ENCODE measurements at regions not wholly inside any gene's neighbourhood (a gene's known extent, or its start where the extent isn't known, plus 50 kb on each side); places are given as distances from the start of the nearest gene placed in this dataset.
"Not testable (repeated sequence)": the region's sequence is repeated elsewhere in the genome, so short reads cannot be mapped to it uniquely, and the experiment has no call there.

DNA sequence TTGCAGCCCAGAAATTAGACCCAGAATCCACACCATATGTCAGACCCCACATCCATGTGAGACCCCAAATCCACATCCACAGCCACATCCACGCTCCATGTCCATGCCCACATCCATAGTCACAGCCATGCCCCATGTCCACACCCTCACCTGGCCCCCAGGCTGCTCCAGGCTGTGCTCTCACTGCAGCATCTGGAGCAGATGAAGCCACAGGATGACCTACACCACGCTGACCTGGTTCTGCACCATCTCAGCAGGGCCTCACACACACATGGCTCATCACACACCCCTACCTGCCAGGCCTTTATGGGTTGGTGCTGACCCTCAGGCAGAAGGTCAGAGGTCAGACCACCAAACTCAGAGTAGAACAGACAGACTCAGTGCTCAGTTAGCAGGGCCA, 660.0 kb upstream of the DEFB115 start:
- not testable (repeated sequence) for H4K8ac ChIP-seq (ENCODE audit: low read depth, low read length); H3K9ac ChIP-seq (ENCODE audit: low read length); H2BK5ac ChIP-seq (ENCODE audit: low read length); H3K27ac ChIP-seq (ENCODE audit: low read depth, low read length); H3K4me2 ChIP-seq (ENCODE audit: low read length); H2BK120ac ChIP-seq (ENCODE audit: low read depth, low read length); H3K79me2 ChIP-seq (ENCODE audit: control insufficient read depth, insufficient read depth, low read length); H3K79me1 ChIP-seq (ENCODE audit: low read length); H4K5ac ChIP-seq (ENCODE audit: low read length); H3K18ac ChIP-seq (ENCODE audit: low read length); H2BK15ac ChIP-seq (replicated peaks; ENCODE audit: low read depth); H3K27me3 ChIP-seq (ENCODE audit: insufficient read depth, low read length, poor library complexity); H3K23ac ChIP-seq (ENCODE audit: low read length); H3K56ac ChIP-seq (ENCODE audit: low read length); H3K4me1 ChIP-seq (ENCODE audit: control insufficient read depth, low read depth, low read length); H2AK5ac ChIP-seq (ENCODE audit: low read length); H3K36me3 ChIP-seq (ENCODE audit: control insufficient read depth, insufficient read depth, low read length); DNase-seq; H3K4me3 ChIP-seq (ENCODE audit: low read length); H3K4ac ChIP-seq (ENCODE audit: low read depth, low read length)
- no CpG with 5 or more reads among the region's 2 CpGs for WGBS (ENCODE audit: extremely low coverage, insufficient coverage, low lambda C conversion rate)

DNA sequence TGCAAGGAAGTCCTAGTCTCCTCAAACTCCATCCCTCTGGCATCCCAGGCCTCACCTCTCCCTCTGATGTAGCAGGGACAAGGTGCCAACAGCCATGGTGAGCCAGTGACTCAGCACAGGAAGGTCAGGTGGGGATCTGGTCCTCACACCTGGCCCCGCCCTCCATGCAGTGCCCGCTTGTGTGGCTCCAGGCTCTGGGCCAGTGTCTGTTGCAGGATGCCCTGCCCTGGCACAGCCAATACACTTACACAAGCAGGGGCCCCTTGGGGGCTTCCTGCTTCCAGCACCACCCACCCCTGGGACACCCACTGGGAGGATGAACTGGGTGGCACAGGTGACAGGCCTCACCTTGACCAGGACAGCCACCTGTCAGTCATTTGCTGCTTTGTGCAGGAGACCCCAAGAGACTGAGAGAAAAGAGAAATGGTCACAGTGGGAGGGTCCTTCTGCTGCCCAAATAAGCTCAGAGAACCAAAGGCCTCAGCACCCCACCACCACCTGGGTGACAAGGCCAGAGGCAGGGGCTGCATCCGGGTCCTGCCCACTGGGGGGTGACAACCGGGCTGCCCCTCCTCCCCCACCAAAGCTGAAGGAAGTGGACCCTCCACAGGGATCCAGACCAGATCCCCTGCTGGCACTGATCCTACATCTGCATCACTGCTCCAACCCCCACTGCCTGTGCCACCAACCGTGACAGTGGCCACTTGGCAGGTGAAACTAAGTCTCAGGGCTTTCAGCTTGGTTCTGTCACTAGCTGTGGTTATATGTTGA, 658.8 kb upstream of the DEFB115 start:
- H2BK120ac ChIP-seq (ENCODE audit: low read depth, low read length) = no peak overlapping the region
- no peaks in the 10 kb centered on the region for H3K79me2 ChIP-seq (ENCODE audit: control insufficient read depth, insufficient read depth, low read length)
- H3K23ac ChIP-seq (ENCODE audit: low read length) = no peak overlapping the region
- H3K9ac ChIP-seq (ENCODE audit: low read length) = no peak overlapping the region
- no CpG with 5 or more reads among the region's 5 CpGs for WGBS (ENCODE audit: extremely low coverage, insufficient coverage, low lambda C conversion rate)
- H2BK15ac ChIP-seq (replicated peaks; ENCODE audit: low read depth) = no peak overlapping the region
- no peak for DNase-seq
- H3K4me3 ChIP-seq (ENCODE audit: low read length) = no peak overlapping the region
- H3K4me1 ChIP-seq (ENCODE audit: control insufficient read depth, low read depth, low read length) = no peaks in the 10 kb centered on the region
- no peaks in the 10 kb centered on the region for H3K79me1 ChIP-seq (ENCODE audit: low read length)
- H3K18ac ChIP-seq (ENCODE audit: low read length) = no peak overlapping the region
- no peak overlapping the region for H3K27ac ChIP-seq (ENCODE audit: low read depth, low read length)
- H3K36me3 ChIP-seq (ENCODE audit: control insufficient read depth, insufficient read depth, low read length) = no peaks in the 10 kb centered on the region
- no peak overlapping the region for H4K8ac ChIP-seq (ENCODE audit: low read depth, low read length)
- no peak overlapping the region for H2AK5ac ChIP-seq (ENCODE audit: low read length)
- no peak overlapping the region for H4K5ac ChIP-seq (ENCODE audit: low read length)
- no peak overlapping the region for H2BK5ac ChIP-seq (ENCODE audit: low read length)
- H3K56ac ChIP-seq (ENCODE audit: low read length) = no peak overlapping the region
- H3K27me3 ChIP-seq (ENCODE audit: insufficient read depth, low read length, poor library complexity) = no peaks in the 10 kb centered on the region
- no peak overlapping the region for H3K4ac ChIP-seq (ENCODE audit: low read depth, low read length)
- H3K4me2 ChIP-seq (ENCODE audit: low read length) = no peak overlapping the region

DNA sequence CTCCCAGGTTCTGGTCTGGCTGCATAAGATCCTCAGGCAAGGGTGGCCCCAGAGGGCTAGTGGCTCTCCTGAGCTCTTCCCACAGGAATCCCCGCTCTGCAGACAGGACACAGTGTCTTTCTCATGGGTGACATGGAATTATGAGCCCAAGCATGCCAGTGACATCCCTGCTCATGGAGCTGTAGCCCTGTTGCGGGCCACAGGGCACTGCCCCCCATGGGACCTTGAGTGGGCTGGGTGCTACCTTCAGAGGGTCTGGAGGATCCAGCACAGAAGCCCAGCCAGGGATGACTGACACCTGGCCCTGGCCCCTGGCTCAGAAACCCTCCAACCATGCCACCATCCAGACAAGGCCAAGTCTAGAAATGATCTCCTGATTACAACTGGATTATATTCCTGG, 657.5 kb upstream of the DEFB115 start:
- no peak overlapping the region for H3K27ac ChIP-seq (ENCODE audit: low read depth, low read length)
- no CpG with 5 or more reads among the region's 2 CpGs for WGBS (ENCODE audit: extremely low coverage, insufficient coverage, low lambda C conversion rate)
- H3K79me2 ChIP-seq (ENCODE audit: control insufficient read depth, insufficient read depth, low read length) = no peaks in the 10 kb centered on the region
- no peak overlapping the region for H2BK15ac ChIP-seq (replicated peaks; ENCODE audit: low read depth)
- no peaks in the 10 kb centered on the region for H3K79me1 ChIP-seq (ENCODE audit: low read length)
- H2AK5ac ChIP-seq (ENCODE audit: low read length) = no peak overlapping the region
- no peak overlapping the region for H2BK5ac ChIP-seq (ENCODE audit: low read length)
- no peak for DNase-seq
- H3K4me3 ChIP-seq (ENCODE audit: low read length) = no peak overlapping the region
- H3K56ac ChIP-seq (ENCODE audit: low read length) = no peak overlapping the region
- no peaks in the 10 kb centered on the region for H3K36me3 ChIP-seq (ENCODE audit: control insufficient read depth, insufficient read depth, low read length)
- no peak overlapping the region for H3K18ac ChIP-seq (ENCODE audit: low read length)
- H2BK120ac ChIP-seq (ENCODE audit: low read depth, low read length) = no peak overlapping the region
- H3K4ac ChIP-seq (ENCODE audit: low read depth, low read length) = no peak overlapping the region
- H3K4me2 ChIP-seq (ENCODE audit: low read length) = no peak overlapping the region
- no peak overlapping the region for H4K5ac ChIP-seq (ENCODE audit: low read length)
- no peaks in the 10 kb centered on the region for H3K4me1 ChIP-seq (ENCODE audit: control insufficient read depth, low read depth, low read length)
- no peak overlapping the region for H4K8ac ChIP-seq (ENCODE audit: low read depth, low read length)
- no peaks in the 10 kb centered on the region for H3K27me3 ChIP-seq (ENCODE audit: insufficient read depth, low read length, poor library complexity)
- no peak overlapping the region for H3K9ac ChIP-seq (ENCODE audit: low read length)
- no peak overlapping the region for H3K23ac ChIP-seq (ENCODE audit: low read length)

DNA sequence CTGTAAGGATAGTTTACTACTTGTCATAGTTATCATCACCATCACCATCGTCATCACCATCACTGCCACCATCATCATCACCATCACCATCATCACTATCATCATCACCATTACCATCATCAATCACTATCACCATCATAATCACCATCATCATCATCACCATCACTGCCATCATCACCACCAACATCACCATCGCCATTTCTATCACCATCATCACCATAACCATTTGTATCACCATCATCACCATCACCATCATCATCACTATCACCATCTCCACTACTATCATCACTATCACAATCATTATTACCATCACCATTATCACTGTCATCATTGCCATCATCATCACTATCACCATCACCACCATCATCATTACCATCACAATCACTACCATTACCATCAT, 655.5 kb upstream of the DEFB115 start:
- H3K79me2 ChIP-seq (ENCODE audit: control insufficient read depth, insufficient read depth, low read length) = no peaks in the 10 kb centered on the region
- no peak overlapping the region for H2BK120ac ChIP-seq (ENCODE audit: low read depth, low read length)
- H3K27me3 ChIP-seq (ENCODE audit: insufficient read depth, low read length, poor library complexity) = no peaks in the 10 kb centered on the region
- WGBS (ENCODE audit: extremely low coverage, insufficient coverage, low lambda C conversion rate) = 100% methylated on average over 1 of the region's 2 CpGs
- no peak overlapping the region for H3K4me2 ChIP-seq (ENCODE audit: low read length)
- no peak for DNase-seq
- H2AK5ac ChIP-seq (ENCODE audit: low read length) = no peak overlapping the region
- H3K4ac ChIP-seq (ENCODE audit: low read depth, low read length) = no peak overlapping the region
- no peak overlapping the region for H3K23ac ChIP-seq (ENCODE audit: low read length)
- no peaks in the 10 kb centered on the region for H3K4me1 ChIP-seq (ENCODE audit: control insufficient read depth, low read depth, low read length)
- H4K8ac ChIP-seq (ENCODE audit: low read depth, low read length) = no peak overlapping the region
- H3K4me3 ChIP-seq (ENCODE audit: low read length) = no peak overlapping the region
- H3K18ac ChIP-seq (ENCODE audit: low read length) = no peak overlapping the region
- H3K56ac ChIP-seq (ENCODE audit: low read length) = no peak overlapping the region
- H3K79me1 ChIP-seq (ENCODE audit: low read length) = no peaks in the 10 kb centered on the region
- no peak overlapping the region for H3K9ac ChIP-seq (ENCODE audit: low read length)
- H2BK5ac ChIP-seq (ENCODE audit: low read length) = no peak overlapping the region
- no peak overlapping the region for H4K5ac ChIP-seq (ENCODE audit: low read length)
- no peak overlapping the region for H2BK15ac ChIP-seq (replicated peaks; ENCODE audit: low read depth)
- H3K27ac ChIP-seq (ENCODE audit: low read depth, low read length) = no peak overlapping the region
- no peaks in the 10 kb centered on the region for H3K36me3 ChIP-seq (ENCODE audit: control insufficient read depth, insufficient read depth, low read length)

DNA sequence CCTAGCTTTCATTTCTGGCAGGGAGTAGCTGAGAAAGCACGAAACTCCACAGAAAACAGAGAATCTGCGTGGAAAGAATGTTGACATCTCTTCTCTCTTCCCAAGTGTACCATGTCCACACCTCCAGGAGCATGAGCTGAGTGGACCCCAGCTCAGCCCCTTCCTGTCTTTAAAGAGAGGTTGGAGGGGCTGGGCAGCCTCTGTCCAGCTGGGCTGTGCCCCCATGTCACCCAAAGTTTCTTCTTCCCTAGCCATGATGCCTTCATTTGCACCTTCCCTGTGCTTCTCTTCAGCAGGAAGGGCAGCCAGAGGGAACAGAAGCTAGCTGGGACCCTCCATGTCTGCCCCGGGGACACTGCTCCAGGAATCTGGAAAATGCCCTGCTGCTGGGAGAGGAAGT, 655.0 kb upstream of the DEFB115 start:
- no peak overlapping the region for H3K27ac ChIP-seq (ENCODE audit: low read depth, low read length)
- no peaks in the 10 kb centered on the region for H3K36me3 ChIP-seq (ENCODE audit: control insufficient read depth, insufficient read depth, low read length)
- H4K5ac ChIP-seq (ENCODE audit: low read length) = no peak overlapping the region
- DNase-seq = no peak
- no peak overlapping the region for H3K4me3 ChIP-seq (ENCODE audit: low read length)
- no peak overlapping the region for H2BK120ac ChIP-seq (ENCODE audit: low read depth, low read length)
- H3K79me1 ChIP-seq (ENCODE audit: low read length) = no peaks in the 10 kb centered on the region
- H2BK5ac ChIP-seq (ENCODE audit: low read length) = no peak overlapping the region
- H3K79me2 ChIP-seq (ENCODE audit: control insufficient read depth, insufficient read depth, low read length) = no peaks in the 10 kb centered on the region
- H3K4ac ChIP-seq (ENCODE audit: low read depth, low read length) = no peak overlapping the region
- no peak overlapping the region for H3K18ac ChIP-seq (ENCODE audit: low read length)
- H3K27me3 ChIP-seq (ENCODE audit: insufficient read depth, low read length, poor library complexity) = no peaks in the 10 kb centered on the region
- no peak overlapping the region for H2BK15ac ChIP-seq (replicated peaks; ENCODE audit: low read depth)
- H3K9ac ChIP-seq (ENCODE audit: low read length) = no peak overlapping the region
- no peak overlapping the region for H4K8ac ChIP-seq (ENCODE audit: low read depth, low read length)
- no peak overlapping the region for H2AK5ac ChIP-seq (ENCODE audit: low read length)
- no peak overlapping the region for H3K23ac ChIP-seq (ENCODE audit: low read length)
- H3K56ac ChIP-seq (ENCODE audit: low read length) = no peak overlapping the region
- no peaks in the 10 kb centered on the region for H3K4me1 ChIP-seq (ENCODE audit: control insufficient read depth, low read depth, low read length)
- no peak overlapping the region for H3K4me2 ChIP-seq (ENCODE audit: low read length)
- no CpG with 5 or more reads among the region's 3 CpGs for WGBS (ENCODE audit: extremely low coverage, insufficient coverage, low lambda C conversion rate)

DNA sequence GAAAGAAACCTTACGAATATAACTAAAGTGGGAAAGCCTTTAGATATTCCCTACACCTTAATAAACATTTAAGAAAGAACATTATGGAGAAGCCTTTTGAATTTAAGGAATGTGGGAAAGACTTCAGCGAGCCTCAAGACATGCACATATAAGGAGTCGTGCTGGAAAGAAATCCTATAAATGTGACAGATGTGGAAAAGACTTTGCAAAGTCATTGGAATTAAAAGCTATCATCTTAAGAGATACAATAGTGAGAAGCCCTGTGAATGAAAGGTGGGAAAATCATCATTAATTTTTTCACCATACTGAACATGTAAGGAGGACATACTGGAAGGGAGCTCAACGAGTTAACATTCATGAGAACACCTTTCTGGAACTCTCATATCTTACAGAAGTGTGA, 650.5 kb upstream of the DEFB115 start:
- no CpG with 5 or more reads among the region's 4 CpGs for WGBS (ENCODE audit: extremely low coverage, insufficient coverage, low lambda C conversion rate)

More for the DNA sequence above, 650.5 kb upstream of the DEFB115 start:
- Histone ChIP-seq H3K56ac (ENCODE audit: low read length) (no peak overlapping the region), H3K36me3 (ENCODE audit: control insufficient read depth, insufficient read depth, low read length) (no peaks in the 10 kb centered on the region), H2BK5ac (ENCODE audit: low read length) (no peak overlapping the region), H3K4me3 (ENCODE audit: low read length) (no peak overlapping the region), H3K18ac (ENCODE audit: low read length) (no peak overlapping the region), H2BK120ac (ENCODE audit: low read depth, low read length) (no peak overlapping the region), H3K23ac (ENCODE audit: low read length) (no peak overlapping the region), H3K9ac (ENCODE audit: low read length) (no peak overlapping the region), H4K5ac (ENCODE audit: low read length) (no peak overlapping the region), H2AK5ac (ENCODE audit: low read length) (no peak overlapping the region), H3K4me2 (ENCODE audit: low read length) (no peak overlapping the region), H3K27ac (ENCODE audit: low read depth, low read length) (no peak overlapping the region), H3K79me2 (ENCODE audit: control insufficient read depth, insufficient read depth, low read length) (no peaks in the 10 kb centered on the region), H3K4ac (ENCODE audit: low read depth, low read length) (no peak overlapping the region), H3K79me1 (ENCODE audit: low read length) (no peaks in the 10 kb centered on the region), H4K8ac (ENCODE audit: low read depth, low read length) (no peak overlapping the region), H3K4me1 (ENCODE audit: control insufficient read depth, low read depth, low read length) (no peaks in the 10 kb centered on the region), H3K27me3 (ENCODE audit: insufficient read depth, low read length, poor library complexity) (no peaks in the 10 kb centered on the region), H2BK15ac (replicated peaks; ENCODE audit: low read depth) (no peak overlapping the region)
- no peak for DNase-seq
